HCT116 (cell line): ENCODE measurements at regions not wholly inside any gene's neighbourhood (a gene's known extent, or its start where the extent isn't known, plus 50 kb on each side); places are given as distances from the start of the nearest gene placed in this dataset.

Experiments used
- CTCF ChIP-seq, 3 experiments: fragments of 200-600 bp in 1 of 3; sonication (generic) in 1 of 3; IDR thresholded peaks in 2 of 3; conservative IDR thresholded peaks in 1 of 3; 2 replicates each; pipeline ENCODE4 v1.5.1; 2012 to 2017; ENCODE audit warnings: low read depth in 2 of 3, low read length in 2 of 3, antibody characterized with exemption in 1 of 3, borderline replicate concordance in 1 of 3, control low read depth in 1 of 3, mild to moderate bottlenecking in 1 of 3, mixed read lengths in 1 of 3, mixed run types in 1 of 3, moderate library complexity in 1 of 3; ENCODE audit not compliant: insufficient read depth in 1 of 3
- EZH2 ChIP-seq: fragments of 200-600 bp; sonication (generic); IDR thresholded peaks from 2 replicates; pipeline ENCODE4 v1.6.1; 2017; ENCODE audit warnings: antibody characterized with exemption, mixed run types
- EZH2phosphoT487 ChIP-seq: fragments of 200-600 bp; IDR thresholded peaks from 2 replicates; pipeline ENCODE4 v1.6.1; 2018; ENCODE audit warnings: antibody characterized with exemption, borderline replicate concordance
- FOSL1 ChIP-seq: IDR thresholded peaks from 2 replicates; pipeline ENCODE4 v1.6.1; 2012; ENCODE audit warnings: low read depth
- JUND ChIP-seq: IDR thresholded peaks from 2 replicates; pipeline ENCODE4 v1.6.1; 2012
- POLR2A ChIP-seq: IDR thresholded peaks from 2 replicates; pipeline ENCODE4 v1.7.0; 2011; ENCODE audit warnings: borderline replicate concordance; ENCODE audit not compliant: insufficient read depth, insufficient read length; ENCODE audit errors: extremely low read depth
- POLR2AphosphoS5 ChIP-seq: IDR thresholded peaks from 2 replicates; pipeline ENCODE4 v1.6.1; 2011; ENCODE audit warnings: mild to moderate bottlenecking, low read depth, low read length, moderate library complexity
- REST ChIP-seq: IDR thresholded peaks from 2 replicates; pipeline ENCODE4 v1.6.1; 2012; ENCODE audit warnings: low read depth
- TCF7L2 ChIP-seq: IDR thresholded peaks from 2 replicates; pipeline ENCODE4 v1.7.0; 2011; ENCODE audit warnings: borderline replicate concordance, inconsistent platforms; ENCODE audit not compliant: insufficient read depth, insufficient read length; ENCODE audit errors: extremely low read depth
- YY1 ChIP-seq: IDR thresholded peaks from 2 replicates; pipeline ENCODE4 v1.6.1; 2011; ENCODE audit warnings: low read length, low read depth, moderate library complexity, mild to moderate bottlenecking; ENCODE audit not compliant: insufficient replicate concordance; ENCODE audit errors: extremely low read depth
- ZFX ChIP-seq: fragments of 450-650 bp; IDR thresholded peaks from 2 replicates; pipeline ENCODE4 v1.6.1; 2017
- ZNF274 ChIP-seq: fragments of 200-500 bp; sonication (Bioruptor generic); IDR thresholded peaks from 2 replicates; pipeline ENCODE4 v1.6.1; 2014; ENCODE audit warnings: mild to moderate bottlenecking, low read depth, low read length, inconsistent platforms
- TF ChIP-seq, protein P1 (sequence below): IDR thresholded peaks from 2 replicates; pipeline ENCODE4 v1.6.1; 2012

DNA sequence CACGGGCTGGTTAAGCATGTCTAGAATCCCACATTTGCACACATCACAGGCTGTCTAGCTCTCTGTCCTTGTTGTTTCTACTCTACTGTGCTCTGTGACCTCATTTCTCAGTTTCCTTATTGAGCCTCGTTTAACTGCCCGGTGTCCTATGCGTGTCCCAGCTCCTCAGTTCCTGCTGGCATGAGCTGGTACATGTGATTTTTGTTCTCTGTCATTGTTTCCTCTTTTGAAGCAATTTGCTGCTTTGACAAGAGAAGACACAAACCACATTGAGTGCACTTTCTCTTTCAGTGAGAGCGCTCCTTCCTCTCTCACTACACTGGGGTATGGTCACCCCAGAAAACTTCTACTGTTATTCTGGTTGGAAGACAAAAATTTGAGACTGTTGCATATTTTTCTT lies 563.5 kb downstream of the PDCD6IP start:
- TF ChIP-seq CTCF (IDR thresholded peaks at IDR 0.05 in 2 of 3, conservative IDR thresholded peaks at IDR 0.05 in 1 of 3; ENCODE audit: borderline replicate concordance in 1 of 3, insufficient read depth in 1 of 3, low read depth in 2 of 3, low read length in 2 of 3) (no peak), REST (no peak), TCF7L2 (no peak), POLR2A (no peak), EZH2 (no peak), ZNF274 (no peak), ZFX (no peak), EZH2phosphoT487 (no peak), YY1 (no peak), POLR2AphosphoS5 (no peak), FOSL1 (no peak), JUND (no peak)
- TF ChIP-seq, protein P1, sequence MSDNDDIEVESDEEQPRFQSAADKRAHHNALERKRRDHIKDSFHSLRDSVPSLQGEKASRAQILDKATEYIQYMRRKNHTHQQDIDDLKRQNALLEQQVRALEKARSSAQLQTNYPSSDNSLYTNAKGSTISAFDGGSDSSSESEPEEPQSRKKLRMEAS: no peak
